DMS153 (cell line): ENCODE measurements at regions not wholly inside any gene's neighbourhood (a gene's known extent, or its start where the extent isn't known, plus 50 kb on each side); places are given as distances from the start of the nearest gene placed in this dataset.

ENCODE experiments used
- DNase-seq: peaks from one replicate; lab custom pipeline; 2025; lab: John Stamatoyannopoulos, UW

DNA sequence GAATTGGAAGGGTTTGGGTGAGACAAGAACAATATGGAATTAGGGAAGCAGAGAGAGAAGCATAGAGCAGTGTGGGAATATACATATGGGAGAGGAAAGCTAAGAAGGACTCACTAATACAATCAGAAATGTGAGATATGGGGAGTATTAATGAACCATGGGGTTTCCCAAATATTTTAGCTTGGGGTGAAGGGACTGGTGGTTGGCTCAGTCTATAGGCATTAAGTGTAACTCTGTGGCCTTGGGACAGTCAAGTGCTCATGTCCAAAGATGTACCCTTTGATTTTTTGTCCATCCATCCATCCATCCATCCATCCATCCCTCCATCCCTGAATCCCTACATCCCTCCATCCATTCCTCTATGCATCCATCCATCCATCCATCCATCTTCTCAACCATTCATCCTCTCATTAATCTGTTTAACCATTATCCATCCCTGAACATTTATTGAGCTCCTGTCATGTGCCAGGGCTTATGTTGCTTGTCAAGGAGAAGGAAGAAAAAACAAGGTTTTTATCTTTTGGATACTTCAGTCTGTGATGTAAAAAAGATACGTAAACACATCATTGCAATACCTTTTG is 263.4 kb upstream of the CHD6 start:
- no peak for DNase-seq

DNA sequence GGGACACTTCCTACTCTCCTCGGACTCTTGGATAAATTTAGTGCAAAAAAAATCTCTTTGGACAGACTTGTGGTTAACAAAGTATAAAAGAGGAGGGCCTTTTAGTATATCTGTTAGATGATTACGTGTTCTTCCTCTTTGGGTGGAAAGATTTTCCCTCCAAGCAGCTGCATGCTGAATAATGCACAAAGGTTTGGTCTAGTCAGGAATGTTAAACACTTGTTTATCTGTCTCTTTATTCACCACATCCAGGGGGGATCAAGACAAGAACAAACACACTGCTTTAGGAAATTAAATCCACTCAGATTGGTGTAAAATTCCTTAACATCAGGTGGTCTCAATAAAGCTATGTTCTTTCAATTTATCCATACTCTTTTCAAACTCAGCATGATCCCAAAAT is 260.9 kb upstream of the CHD6 start:
- DNase-seq, result no peak

DNA sequence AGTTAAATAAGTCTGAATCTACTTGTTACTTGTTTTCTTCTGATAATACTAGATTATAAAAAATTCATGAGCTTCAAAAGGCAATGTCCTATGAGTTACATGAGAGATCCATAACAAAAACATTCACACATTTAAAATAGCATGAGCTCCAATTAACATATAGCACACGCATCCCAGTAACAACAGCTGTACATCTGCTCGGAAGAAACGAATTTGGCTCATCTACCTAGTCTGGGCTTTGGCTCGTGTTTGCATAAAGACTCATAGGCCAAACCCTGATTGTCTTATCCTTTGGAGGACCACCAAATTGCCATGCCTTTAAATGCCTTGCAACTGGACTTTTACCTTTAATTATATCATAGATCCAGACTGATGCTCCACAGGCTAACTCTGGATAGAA is 259.7 kb upstream of the CHD6 start:
- no peak for DNase-seq

DNA sequence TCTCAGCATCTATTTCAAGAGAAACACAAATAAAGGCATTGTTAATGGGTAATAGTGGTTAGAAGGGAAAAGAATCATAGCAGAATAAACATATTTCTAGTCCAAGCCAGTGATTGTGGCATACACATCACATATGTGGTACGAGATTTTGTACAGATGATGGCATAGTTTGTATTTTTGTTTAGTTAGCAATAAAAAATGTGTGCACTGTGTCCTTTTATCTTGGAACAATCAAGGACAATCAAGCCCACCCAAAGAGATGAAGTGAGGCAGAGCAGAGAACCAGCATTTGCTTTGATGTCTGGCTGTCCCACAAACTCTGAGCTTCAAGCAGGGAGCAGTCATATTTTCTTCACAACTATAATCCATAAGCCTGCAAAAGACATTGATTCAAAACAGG is 256.5 kb upstream of the CHD6 start:
- DNase-seq, result no peak

GRCh38 chr20:41872930-41873329 is 254.8 kb upstream of the CHD6 start:
- no peak for DNase-seq

DNA sequence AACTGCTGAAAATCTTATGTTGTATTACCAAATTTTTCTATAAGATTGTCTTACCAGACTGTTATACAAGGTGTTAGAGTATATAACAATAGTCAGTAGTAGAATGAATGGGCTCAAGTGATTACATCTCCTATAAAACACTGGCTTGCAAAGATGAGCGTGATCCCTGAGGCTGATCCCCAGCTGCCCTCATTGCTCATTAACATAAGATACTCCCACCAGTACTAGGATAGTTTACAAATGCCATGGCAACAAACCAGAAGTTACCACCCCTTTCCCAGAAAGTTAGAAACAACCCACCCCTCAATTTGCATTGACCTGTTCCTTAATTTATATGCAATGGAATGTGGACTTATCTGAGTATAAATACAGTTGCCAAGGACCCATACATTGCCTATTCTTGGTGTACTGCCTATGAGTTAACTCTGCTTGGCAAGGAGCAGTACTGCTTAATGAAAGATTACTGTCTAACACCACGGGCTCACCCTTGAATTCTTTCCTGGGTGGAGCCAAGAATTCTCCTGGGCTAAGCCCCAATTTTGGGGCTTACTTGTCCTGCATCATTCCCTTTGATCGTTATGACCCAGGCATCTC is 252.8 kb upstream of the CHD6 start:
- no peak for DNase-seq

DNA sequence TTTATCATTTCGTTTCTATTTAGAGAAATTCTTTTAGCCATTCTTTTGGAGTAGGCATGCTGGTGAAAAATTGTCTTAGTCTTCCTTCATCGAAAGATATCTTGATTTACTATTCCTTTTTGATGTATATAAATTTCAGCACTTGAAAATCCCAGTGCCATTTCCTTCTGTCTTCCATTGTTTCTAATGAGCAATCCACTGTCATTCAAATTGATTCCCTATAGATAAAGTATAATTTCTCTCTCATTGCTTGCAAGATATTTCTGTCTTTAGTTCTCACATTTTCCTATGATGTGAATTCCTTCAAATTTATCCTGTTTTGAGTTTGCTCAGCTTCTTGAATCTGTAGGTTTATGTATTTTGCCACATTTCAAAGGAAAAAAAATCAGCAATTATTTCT is 251.1 kb upstream of the CHD6 start:
- no peak for DNase-seq

GRCh38 chr20:41865938-41866337 is 247.8 kb upstream of the CHD6 start:
- DNase-seq, result no peak

- DNase-seq, result no peak
These were observed 244.3 kb upstream of the CHD6 start for GRCh38 chr20:41862476-41862875.

DNA sequence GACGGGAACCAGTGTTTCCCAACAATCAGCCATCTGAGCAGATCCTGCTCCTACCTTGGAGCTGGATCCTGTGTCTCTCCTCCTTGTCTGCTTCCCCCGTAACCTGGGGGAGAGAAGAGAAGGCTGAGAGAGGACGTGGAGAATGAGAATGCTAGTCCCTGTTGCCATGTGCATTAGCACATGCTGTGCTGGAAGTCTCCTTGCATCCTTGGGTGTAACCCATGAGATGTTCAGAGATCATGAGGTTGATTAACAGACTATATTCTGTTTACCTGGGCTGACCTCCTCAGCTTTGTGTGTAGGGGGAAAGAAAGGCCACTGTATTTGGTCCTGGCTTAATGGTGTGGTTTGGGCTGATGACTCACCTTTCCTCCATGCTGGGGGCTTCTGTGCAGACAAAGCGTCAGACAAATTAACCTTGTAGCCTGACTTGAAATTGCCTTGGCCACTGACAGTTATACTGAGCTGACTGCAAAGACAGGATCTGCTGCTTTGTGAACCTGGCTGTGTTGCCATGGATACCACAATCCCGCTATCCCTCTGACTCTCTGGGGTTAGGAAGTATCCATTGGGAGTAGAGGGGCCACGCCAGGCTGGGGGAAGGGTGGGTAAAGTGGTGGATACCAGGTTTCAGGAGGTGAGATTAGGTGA is 243.7 kb upstream of the CHD6 start:
- no peak for DNase-seq

GRCh38 chr20:41854765-41855164 is 236.6 kb upstream of the CHD6 start:
- DNase-seq, result no peak

GRCh38 chr20:41853806-41854205 is 235.6 kb upstream of the CHD6 start:
- no peak for DNase-seq

DNA sequence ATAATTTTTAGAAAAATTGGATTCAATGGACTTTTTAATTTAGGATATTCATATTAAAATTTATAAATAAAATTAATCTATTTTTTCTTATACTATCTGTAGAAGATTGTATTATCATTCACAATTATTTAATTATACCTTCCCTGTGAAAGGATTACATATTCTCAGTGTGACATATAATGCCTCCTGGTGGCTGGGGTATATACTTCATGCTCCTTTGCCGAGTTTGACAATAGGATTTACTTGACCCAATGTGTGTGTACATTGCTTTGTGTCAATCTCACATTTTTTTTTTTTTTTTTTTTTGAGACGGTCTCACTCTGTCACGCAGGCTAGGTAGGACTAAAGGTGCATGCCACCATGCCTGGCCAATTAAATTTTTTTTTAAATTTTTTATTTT is 230.0 kb upstream of the CHD6 start:
- no peak for DNase-seq

DNA sequence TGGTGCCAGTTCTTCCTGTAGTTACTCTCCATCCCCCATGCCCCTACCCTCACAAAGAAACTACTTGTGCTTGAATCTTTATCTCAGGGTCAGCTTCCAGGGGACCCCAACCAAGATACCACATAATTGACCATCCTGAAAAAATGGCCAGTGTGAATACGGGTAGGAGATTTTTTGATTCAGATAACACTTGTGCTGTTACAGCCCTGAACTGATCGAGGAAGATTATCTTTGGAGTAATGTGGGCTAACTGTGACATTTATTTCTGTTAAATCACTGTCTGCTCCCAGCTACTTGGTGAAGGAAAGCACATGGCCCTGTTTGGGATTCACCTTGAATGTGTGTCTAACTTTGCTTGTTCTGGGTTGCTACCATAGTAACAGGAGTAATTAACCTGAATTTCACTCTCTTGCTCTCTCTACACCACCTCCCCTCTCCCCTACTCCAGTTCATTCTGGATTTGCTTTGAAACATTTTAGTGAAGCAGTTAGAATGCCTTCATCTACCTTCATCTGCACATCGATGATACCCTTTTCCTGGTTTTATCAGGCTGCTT is 219.6 kb upstream of the CHD6 start:
- DNase-seq, result no peak

DNA sequence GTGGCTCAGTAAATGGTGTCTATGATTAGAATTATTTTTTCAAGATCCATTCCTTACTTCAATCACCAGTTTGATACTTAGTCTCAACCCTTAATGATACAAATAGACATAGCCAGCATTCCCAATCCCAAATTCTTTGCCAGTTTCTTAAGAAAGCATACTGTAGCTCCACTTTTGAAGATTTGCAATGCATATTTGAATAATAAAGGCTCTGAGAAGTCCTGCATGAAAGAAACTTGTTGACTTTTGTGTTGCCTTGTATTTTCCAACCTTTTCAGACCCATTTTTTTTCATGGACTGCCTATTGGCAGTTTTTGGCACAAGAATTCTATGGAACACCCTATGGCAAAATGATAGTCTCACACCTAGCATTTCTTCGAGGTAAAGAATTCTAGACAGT is 215.6 kb upstream of the CHD6 start:
- no peak for DNase-seq

GRCh38 chr20:41830702-41831101 is 212.5 kb upstream of the CHD6 start:
- DNase-seq, result no peak

- no peak for DNase-seq
These were observed 201.3 kb upstream of the CHD6 start for GRCh38 chr20:41819436-41819835.

DNA sequence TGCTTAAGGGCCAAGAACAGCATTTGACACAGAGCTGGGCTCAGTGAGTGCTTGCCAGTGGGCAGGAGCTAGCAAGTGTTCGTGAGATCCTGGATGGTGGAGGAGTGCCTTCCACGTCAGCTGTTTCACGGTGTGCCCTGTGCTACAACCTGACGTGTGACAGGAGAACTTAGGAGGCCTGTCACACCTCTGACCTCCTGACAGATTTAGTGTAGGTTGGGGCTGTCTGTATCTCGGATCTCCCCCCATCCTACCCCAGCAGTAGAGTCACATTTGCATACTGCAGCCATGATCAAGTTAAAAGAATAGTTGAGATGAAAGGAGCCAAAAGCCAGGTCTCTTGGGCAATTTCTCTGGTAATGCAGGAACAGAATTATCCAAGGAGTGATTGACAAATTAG is 200.8 kb upstream of the CHD6 start:
- DNase-seq, result no peak

GRCh38 chr20:41818369-41818768 is 200.2 kb upstream of the CHD6 start:
- no peak for DNase-seq

- DNase-seq, result no peak
These were observed 193.3 kb upstream of the CHD6 start for GRCh38 chr20:41811456-41811855.

DNA sequence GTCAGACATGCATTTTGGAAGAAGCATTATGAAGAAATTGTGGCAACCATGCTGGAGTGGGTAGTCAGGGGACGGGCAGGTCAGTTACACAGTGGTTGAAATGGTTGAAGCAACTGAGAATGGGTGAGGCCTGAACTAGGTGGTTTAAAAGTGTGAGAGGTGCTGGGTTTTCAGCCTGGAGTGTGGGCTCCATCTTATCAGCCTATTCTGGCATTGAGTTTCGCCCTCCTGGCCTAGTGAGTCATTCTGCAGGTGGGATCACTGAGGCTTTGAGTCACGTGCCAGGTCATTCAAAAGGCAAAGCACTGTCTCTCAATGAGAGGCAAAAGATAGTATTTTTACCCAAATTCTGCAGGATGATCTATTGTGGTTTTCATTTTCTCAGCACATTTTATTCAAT is 181.9 kb upstream of the CHD6 start:
- DNase-seq, result no peak

- DNase-seq, result no peak
These were observed 180.8 kb upstream of the CHD6 start for GRCh38 chr20:41798930-41799502.

- DNase-seq, result no peak
These were observed 168.0 kb upstream of the CHD6 start for GRCh38 chr20:41786158-41786557.
